ENCODE measurements at regions not wholly inside any gene's neighbourhood (a gene's known extent, or its start where the extent isn't known, plus 50 kb on each side); places are given as distances from the start of the nearest gene placed in this dataset.

GRCh38 chr2:18131761-18132160 lies 253.3 kb downstream of the KCNS3 start:
- H2BK15ac ChIP-seq (ENCODE audit: low read depth, low read length), result no peak overlapping the region
- CTCF ChIA-PET, result no interaction called here
- in situ Hi-C loops (cut with MboI; ENCODE audit: low sequenced_read_pairs) (no loop called here), dilution Hi-C loops (cut with HindIII; ENCODE audit: low sequenced_read_pairs, unreplicated experiment) (no loop called here), intact Hi-C loops (cut with micrococcal nuclease) (no loop called here)
- no peak overlapping the region for H3K14ac ChIP-seq (replicated peaks; ENCODE audit: low read depth, low read length)
- no peaks in the 10 kb centered on the region for H3K79me1 ChIP-seq (ENCODE audit: low read depth in 1 of 2, low read length in 2 of 2)
- H4K91ac ChIP-seq (ENCODE audit: insufficient read depth, low read depth, low read length), result no peak overlapping the region
- no peak for DNase-seq
- no peak overlapping the region for H3K9ac ChIP-seq (ENCODE audit: low read depth, low read length)
- no peak overlapping the region for H2BK20ac ChIP-seq (ENCODE audit: low read depth, low read length)
- H3K27ac ChIP-seq (ENCODE audit: insufficient read depth, low read length), result no peak overlapping the region
- BruUV-seq (replicated peaks), result no TSS peak
- no peaks in the 10 kb centered on the region for H3K4me1 ChIP-seq (ENCODE audit: control insufficient read depth, insufficient read depth, low read length)
- H2AK5ac ChIP-seq (ENCODE audit: low read depth, low read length), result no peak overlapping the region
- H2AK9ac ChIP-seq (replicated peaks; ENCODE audit: low read depth, low read length, poor library complexity), result no peak overlapping the region
- no peak overlapping the region for H3K4ac ChIP-seq (ENCODE audit: low read depth, low read length)
- TF ChIP-seq, protein P1, sequence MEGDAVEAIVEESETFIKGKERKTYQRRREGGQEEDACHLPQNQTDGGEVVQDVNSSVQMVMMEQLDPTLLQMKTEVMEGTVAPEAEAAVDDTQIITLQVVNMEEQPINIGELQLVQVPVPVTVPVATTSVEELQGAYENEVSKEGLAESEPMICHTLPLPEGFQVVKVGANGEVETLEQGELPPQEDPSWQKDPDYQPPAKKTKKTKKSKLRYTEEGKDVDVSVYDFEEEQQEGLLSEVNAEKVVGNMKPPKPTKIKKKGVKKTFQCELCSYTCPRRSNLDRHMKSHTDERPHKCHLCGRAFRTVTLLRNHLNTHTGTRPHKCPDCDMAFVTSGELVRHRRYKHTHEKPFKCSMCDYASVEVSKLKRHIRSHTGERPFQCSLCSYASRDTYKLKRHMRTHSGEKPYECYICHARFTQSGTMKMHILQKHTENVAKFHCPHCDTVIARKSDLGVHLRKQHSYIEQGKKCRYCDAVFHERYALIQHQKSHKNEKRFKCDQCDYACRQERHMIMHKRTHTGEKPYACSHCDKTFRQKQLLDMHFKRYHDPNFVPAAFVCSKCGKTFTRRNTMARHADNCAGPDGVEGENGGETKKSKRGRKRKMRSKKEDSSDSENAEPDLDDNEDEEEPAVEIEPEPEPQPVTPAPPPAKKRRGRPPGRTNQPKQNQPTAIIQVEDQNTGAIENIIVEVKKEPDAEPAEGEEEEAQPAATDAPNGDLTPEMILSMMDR (conservative IDR thresholded peaks at IDR 0.05; ENCODE audit: low read depth, low read length), result no peak
- TF ChIP-seq POLR2A (IDR thresholded peaks at IDR 0.05; ENCODE audit: low read depth, low read length), result no peak
- no peak for TF ChIP-seq RCOR1 (IDR thresholded peaks at IDR 0.05; ENCODE audit: insufficient replicate concordance, low read length)
- TF ChIP-seq USF2 (IDR thresholded peaks at IDR 0.05; ENCODE audit: low read depth, low read length), result no peak
- TF ChIP-seq FOS (IDR thresholded peaks at IDR 0.05; ENCODE audit: low read depth, low read length), result no peak
- no peak for TF ChIP-seq NFE2L2 (IDR thresholded peaks at IDR 0.05; ENCODE audit: low read depth, low read length)
- TF ChIP-seq RFX5 (IDR thresholded peaks at IDR 0.05; ENCODE audit: low read depth, low read length), result no peak
- H3K4me2 ChIP-seq (ENCODE audit: low read depth, low read length), result no peak overlapping the region
- no peak overlapping the region for H2AFZ ChIP-seq (replicated peaks; ENCODE audit: low read length, poor library complexity)
- H3K27me3 ChIP-seq (ENCODE audit: control insufficient read depth, insufficient read depth, low read length), result peaks cover 2% of the 10 kb centered on the region; the same call in 1 of the 2 replicates
- no peak overlapping the region for H2BK120ac ChIP-seq (ENCODE audit: low read depth, low read length)
- H3K36me3 ChIP-seq (ENCODE audit: control insufficient read depth, insufficient read depth, low read length), result no peaks in the 10 kb centered on the region
- H3K18ac ChIP-seq (ENCODE audit: low read depth, low read length), result no peak overlapping the region
- no peak overlapping the region for H3K4me3 ChIP-seq (ENCODE audit: insufficient read depth, low read depth, low read length)
- WGBS, 2 experiments (ENCODE audit: extremely low coverage in 2 of 2, insufficient read length in 1 of 2), result 67% methylated on average over 1 of the region's 1 CpG; no CpG with 5 or more reads in 1 of the 2 experiments
- H4K20me1 ChIP-seq (ENCODE audit: insufficient read depth, low read length), result no peaks in the 10 kb centered on the region
- no peak overlapping the region for H4K5ac ChIP-seq (ENCODE audit: low read depth, low read length)
- POLR2A ChIA-PET (ENCODE audit: unreplicated experiment), result no interaction called here
- no peak overlapping the region for H3K56ac ChIP-seq (ENCODE audit: extremely low read depth, insufficient read depth, low read length)
- H2BK5ac ChIP-seq (ENCODE audit: low read depth, low read length, poor library complexity, severe bottlenecking), result no peak overlapping the region
- no peak overlapping the region for H4K8ac ChIP-seq (ENCODE audit: low read depth in 2 of 2, low read length in 2 of 2)
- H3K9me1 ChIP-seq (ENCODE audit: insufficient read depth, low read length), result no peaks in the 10 kb centered on the region
- no peak overlapping the region for H3K23ac ChIP-seq (ENCODE audit: low read depth, low read length)
- ATAC-seq (ENCODE audit: low read depth), result no peak
- no peaks in the 10 kb centered on the region for H3K9me3 ChIP-seq (ENCODE audit: control insufficient read depth, insufficient read depth, low read length)

All from IMR-90 (cell line).